Ecto neural progenitor cell (in vitro differentiated cells): ENCODE measurements at regions not wholly inside any gene's neighbourhood (a gene's known extent, or its start where the extent isn't known, plus 50 kb on each side); places are given as distances from the start of the nearest gene placed in this dataset.

ENCODE experiments used
- DNase-seq: peaks from one replicate; pipeline ENCODE4 v3.0.0-alpha.2; 2018; ENCODE audit warnings: low spot score

GRCh38 chr6:19613678-19614077 is 223.5 kb upstream of the ID4 start:
- no peak for DNase-seq

GRCh38 chr6:19616022-19616421 is 221.1 kb upstream of the ID4 start:
- no peak for DNase-seq

GRCh38 chr6:19632230-19632629 is 204.9 kb upstream of the ID4 start:
- DNase-seq = no peak

GRCh38 chr6:19632786-19633185 is 204.4 kb upstream of the ID4 start:
- no peak for DNase-seq

- no peak for DNase-seq
Observed at GRCh38 chr6:19635728-19636127, 201.4 kb upstream of the ID4 start.

- DNase-seq = no peak
Observed at GRCh38 chr6:19637010-19637409, 200.2 kb upstream of the ID4 start.

GRCh38 chr6:19638931-19639330 is 198.2 kb upstream of the ID4 start:
- no peak for DNase-seq

- no peak for DNase-seq
Observed at GRCh38 chr6:19643287-19643686, 193.9 kb upstream of the ID4 start.

GRCh38 chr6:19643713-19644112 is 193.5 kb upstream of the ID4 start:
- no peak for DNase-seq

- DNase-seq = no peak
Observed at GRCh38 chr6:19655744-19656143, 181.4 kb upstream of the ID4 start.

GRCh38 chr6:19660123-19660910 is 176.9 kb upstream of the ID4 start:
- DNase-seq = no peak

- DNase-seq = no peak
Observed at GRCh38 chr6:19662911-19663310, 174.3 kb upstream of the ID4 start.

GRCh38 chr6:19663479-19663878 is 173.7 kb upstream of the ID4 start:
- no peak for DNase-seq

- no peak for DNase-seq
Observed at GRCh38 chr6:19664050-19664449, 173.1 kb upstream of the ID4 start.

GRCh38 chr6:19664878-19665612 is 172.1 kb upstream of the ID4 start:
- no peak for DNase-seq

GRCh38 chr6:19665613-19665909 is 171.6 kb upstream of the ID4 start:
- no peak for DNase-seq

- no peak for DNase-seq
Observed at GRCh38 chr6:19668710-19669109, 168.5 kb upstream of the ID4 start.

GRCh38 chr6:19669206-19669605 is 168.0 kb upstream of the ID4 start:
- DNase-seq = no peak

GRCh38 chr6:19682859-19683258 is 154.3 kb upstream of the ID4 start:
- DNase-seq = no peak

- no peak for DNase-seq
Observed at GRCh38 chr6:19690325-19691075, 146.7 kb upstream of the ID4 start.

GRCh38 chr6:19691465-19692167 is 145.6 kb upstream of the ID4 start:
- peak; percentile 81 for DNase-seq

GRCh38 chr6:19692506-19693298 is 144.5 kb upstream of the ID4 start:
- no peak for DNase-seq
